ENCODE measurements at regions not wholly inside any gene's neighbourhood (a gene's known extent, or its start where the extent isn't known, plus 50 kb on each side); places are given as distances from the start of the nearest gene placed in this dataset.

GRCh38 chr11:89660234-89660633 lies 49.9 kb upstream of the TRIM77 start:
- no peak overlapping the region for H3K4me3 ChIP-seq (replicated peaks in 1 of 2; ENCODE audit: low read depth in 2 of 2, low read length in 2 of 2)
- TF ChIP-seq CTCF (IDR thresholded peaks at IDR 0.05; ENCODE audit: low read depth, low read length): no peak
- no peak for DNase-seq (ENCODE audit: low read depth in 2 of 2)
